ENCODE measurements at regions not wholly inside any gene's neighbourhood (a gene's known extent, or its start where the extent isn't known, plus 50 kb on each side); places are given as distances from the start of the nearest gene placed in this dataset.
"Not testable (repeated sequence)": the region's sequence is repeated elsewhere in the genome, so short reads cannot be mapped to it uniquely, and the experiment has no call there.

DNA sequence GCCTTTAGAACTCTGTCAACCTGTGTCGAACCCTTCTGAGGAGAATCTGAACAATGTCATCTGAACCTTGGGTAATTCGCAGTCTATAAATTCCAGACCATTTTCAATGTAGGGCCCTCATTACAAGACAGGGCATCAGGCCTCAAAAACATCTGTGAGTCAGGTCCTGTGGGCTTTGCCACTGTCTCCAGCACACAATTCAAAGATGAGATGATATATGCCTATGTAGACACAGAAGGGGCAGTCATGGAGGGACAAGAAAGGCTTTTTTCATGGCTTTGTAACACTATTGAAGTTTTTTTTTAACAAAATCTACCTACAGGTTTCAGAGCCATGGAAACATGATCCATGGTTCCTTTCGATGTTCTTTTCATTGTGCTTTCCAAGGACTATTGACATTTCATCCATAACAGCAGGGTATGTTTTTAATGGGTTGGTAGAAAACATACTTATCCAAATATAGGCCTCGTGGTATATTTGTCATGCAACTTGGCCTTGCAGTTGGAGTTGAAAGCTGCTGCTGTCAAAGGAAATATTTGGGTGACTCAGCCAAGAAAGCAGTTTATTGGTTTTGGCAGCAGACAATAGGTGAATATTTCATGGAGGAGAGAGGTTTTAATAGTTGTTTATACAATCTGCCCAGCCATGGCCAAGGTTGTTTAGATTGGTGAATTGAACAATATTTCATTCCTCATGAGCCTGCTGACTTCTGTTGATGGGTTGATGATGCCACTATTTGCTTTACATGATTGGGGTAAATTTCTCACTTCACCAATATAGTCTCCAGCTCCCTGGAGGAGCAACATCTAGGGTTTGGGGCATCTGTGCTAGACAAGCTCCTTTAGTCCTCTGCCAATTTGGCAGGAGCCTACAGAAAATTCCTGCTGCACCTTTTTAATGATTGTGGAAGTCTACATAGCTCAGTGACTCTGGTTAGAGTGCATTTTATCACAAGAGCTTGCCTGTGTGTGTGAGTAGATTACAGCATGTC, 158.4 kb upstream of the TMEM72 start:
- Histone ChIP-seq H3K27ac (ENCODE audit: low read depth, low read length) (no peak overlapping the region), H4K20me1 (ENCODE audit: insufficient read depth) (no peaks in the 10 kb centered on the region), H3K4me2 (ENCODE audit: low read length) (no peak overlapping the region), H3K4me3 (replicated peaks in 1 of 2; ENCODE audit: low read depth in 1 of 2, low read length in 2 of 2) (no peak overlapping the region), H2AFZ (ENCODE audit: low read depth, low read length, poor library complexity, severe bottlenecking) (no peak overlapping the region), H3K9me3 (ENCODE audit: control insufficient read depth in 1 of 2, insufficient read depth in 1 of 2, low read depth in 1 of 2, low read length in 2 of 2) (no peaks in the 10 kb centered on the region), H3K4me1 (ENCODE audit: control insufficient read depth in 1 of 2, insufficient read depth in 2 of 2, low read length in 2 of 2) (no peaks in the 10 kb centered on the region), H3K79me2 (ENCODE audit: insufficient read depth, low read length) (no peaks in the 10 kb centered on the region), H3K9ac (ENCODE audit: low read length) (no peak overlapping the region), H3K9me2 (ENCODE audit: insufficient read depth) (no peaks in the 10 kb centered on the region), H3K27me3 (ENCODE audit: insufficient read depth, low read length) (peaks cover 17% of the 10 kb centered on the region), H3K36me3 (ENCODE audit: control insufficient read depth in 1 of 2, insufficient read depth in 2 of 2, low read length in 2 of 2) (no peaks in the 10 kb centered on the region)
- no TSS peak for BruUV-seq (replicated peaks)
- TF ChIP-seq YY1 (IDR thresholded peaks at IDR 0.05; ENCODE audit: extremely low read depth, insufficient replicate concordance, low read depth, low read length) (no peak), SP1 (IDR thresholded peaks at IDR 0.05; ENCODE audit: low read depth) (no peak), RAD21 (IDR thresholded peaks at IDR 0.05; ENCODE audit: low read depth) (no peak), POLR2A (IDR thresholded peaks at IDR 0.05; ENCODE audit: borderline replicate concordance, extremely low read depth, insufficient read depth, insufficient read length) (no peak), ZFX (IDR thresholded peaks at IDR 0.05) (no peak), SIN3A (IDR thresholded peaks at IDR 0.05; ENCODE audit: low read depth) (no peak), FOSL1 (IDR thresholded peaks at IDR 0.05; ENCODE audit: low read depth) (no peak), TCF7L2 (IDR thresholded peaks at IDR 0.05; ENCODE audit: borderline replicate concordance, extremely low read depth, insufficient read depth, insufficient read length) (no peak)
- TF ChIP-seq, protein P1, sequence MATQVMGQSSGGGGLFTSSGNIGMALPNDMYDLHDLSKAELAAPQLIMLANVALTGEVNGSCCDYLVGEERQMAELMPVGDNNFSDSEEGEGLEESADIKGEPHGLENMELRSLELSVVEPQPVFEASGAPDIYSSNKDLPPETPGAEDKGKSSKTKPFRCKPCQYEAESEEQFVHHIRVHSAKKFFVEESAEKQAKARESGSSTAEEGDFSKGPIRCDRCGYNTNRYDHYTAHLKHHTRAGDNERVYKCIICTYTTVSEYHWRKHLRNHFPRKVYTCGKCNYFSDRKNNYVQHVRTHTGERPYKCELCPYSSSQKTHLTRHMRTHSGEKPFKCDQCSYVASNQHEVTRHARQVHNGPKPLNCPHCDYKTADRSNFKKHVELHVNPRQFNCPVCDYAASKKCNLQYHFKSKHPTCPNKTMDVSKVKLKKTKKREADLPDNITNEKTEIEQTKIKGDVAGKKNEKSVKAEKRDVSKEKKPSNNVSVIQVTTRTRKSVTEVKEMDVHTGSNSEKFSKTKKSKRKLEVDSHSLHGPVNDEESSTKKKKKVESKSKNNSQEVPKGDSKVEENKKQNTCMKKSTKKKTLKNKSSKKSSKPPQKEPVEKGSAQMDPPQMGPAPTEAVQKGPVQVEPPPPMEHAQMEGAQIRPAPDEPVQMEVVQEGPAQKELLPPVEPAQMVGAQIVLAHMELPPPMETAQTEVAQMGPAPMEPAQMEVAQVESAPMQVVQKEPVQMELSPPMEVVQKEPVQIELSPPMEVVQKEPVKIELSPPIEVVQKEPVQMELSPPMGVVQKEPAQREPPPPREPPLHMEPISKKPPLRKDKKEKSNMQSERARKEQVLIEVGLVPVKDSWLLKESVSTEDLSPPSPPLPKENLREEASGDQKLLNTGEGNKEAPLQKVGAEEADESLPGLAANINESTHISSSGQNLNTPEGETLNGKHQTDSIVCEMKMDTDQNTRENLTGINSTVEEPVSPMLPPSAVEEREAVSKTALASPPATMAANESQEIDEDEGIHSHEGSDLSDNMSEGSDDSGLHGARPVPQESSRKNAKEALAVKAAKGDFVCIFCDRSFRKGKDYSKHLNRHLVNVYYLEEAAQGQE (IDR thresholded peaks at IDR 0.05; ENCODE audit: low read depth) = no peak
- TF ChIP-seq, protein P2, sequence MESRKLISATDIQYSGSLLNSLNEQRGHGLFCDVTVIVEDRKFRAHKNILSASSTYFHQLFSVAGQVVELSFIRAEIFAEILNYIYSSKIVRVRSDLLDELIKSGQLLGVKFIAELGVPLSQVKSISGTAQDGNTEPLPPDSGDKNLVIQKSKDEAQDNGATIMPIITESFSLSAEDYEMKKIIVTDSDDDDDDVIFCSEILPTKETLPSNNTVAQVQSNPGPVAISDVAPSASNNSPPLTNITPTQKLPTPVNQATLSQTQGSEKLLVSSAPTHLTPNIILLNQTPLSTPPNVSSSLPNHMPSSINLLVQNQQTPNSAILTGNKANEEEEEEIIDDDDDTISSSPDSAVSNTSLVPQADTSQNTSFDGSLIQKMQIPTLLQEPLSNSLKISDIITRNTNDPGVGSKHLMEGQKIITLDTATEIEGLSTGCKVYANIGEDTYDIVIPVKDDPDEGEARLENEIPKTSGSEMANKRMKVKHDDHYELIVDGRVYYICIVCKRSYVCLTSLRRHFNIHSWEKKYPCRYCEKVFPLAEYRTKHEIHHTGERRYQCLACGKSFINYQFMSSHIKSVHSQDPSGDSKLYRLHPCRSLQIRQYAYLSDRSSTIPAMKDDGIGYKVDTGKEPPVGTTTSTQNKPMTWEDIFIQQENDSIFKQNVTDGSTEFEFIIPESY (IDR thresholded peaks at IDR 0.05; ENCODE audit: extremely low read depth, insufficient replicate concordance, low read length) = no peak
- TF ChIP-seq, protein P3, sequence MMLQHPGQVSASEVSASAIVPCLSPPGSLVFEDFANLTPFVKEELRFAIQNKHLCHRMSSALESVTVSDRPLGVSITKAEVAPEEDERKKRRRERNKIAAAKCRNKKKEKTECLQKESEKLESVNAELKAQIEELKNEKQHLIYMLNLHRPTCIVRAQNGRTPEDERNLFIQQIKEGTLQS (IDR thresholded peaks at IDR 0.05) = no peak
- TF ChIP-seq, protein P4, sequence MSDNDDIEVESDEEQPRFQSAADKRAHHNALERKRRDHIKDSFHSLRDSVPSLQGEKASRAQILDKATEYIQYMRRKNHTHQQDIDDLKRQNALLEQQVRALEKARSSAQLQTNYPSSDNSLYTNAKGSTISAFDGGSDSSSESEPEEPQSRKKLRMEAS (IDR thresholded peaks at IDR 0.05) = no peak
- ChIA-PET POLR2A (no interaction called here), RAD21 (ENCODE audit: low non-redundant PET in 1 of 2, low total read pairs in 2 of 2, uncharacterized antibody in 2 of 2, unreplicated experiment in 2 of 2) (no interaction called here), CTCF (no interaction called here)
- intact Hi-C loops (cut with micrococcal nuclease) = no loop called here
- DNase-seq (ENCODE audit: low read depth, low spot score) = no peak
- no peak for ATAC-seq

DNA sequence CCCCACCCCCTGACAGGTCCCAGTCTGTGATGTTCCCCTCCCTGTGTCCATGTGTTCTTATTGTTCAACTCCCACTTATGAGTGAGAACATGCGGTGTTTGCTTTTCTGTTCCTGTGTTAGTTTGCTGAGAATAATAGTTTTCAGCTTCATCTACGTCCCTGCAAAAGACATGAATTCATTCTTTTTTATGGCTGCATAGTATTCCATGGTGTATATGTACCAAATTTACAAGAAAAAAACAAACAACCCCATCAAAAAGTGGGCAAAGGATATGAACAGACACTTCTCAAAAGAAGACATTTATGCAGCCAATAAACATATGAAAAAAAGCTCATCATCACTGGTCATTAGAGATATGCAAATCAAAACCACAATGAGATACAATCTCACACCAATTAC, 156.8 kb upstream of the TMEM72 start:
- CTCF ChIA-PET = not testable (repeated sequence)

More for the DNA sequence above, 156.8 kb upstream of the TMEM72 start:
- H3K79me2 ChIP-seq (ENCODE audit: insufficient read depth, low read length); H3K9ac ChIP-seq (ENCODE audit: low read length); H3K4me3 ChIP-seq (replicated peaks in 1 of 2; ENCODE audit: low read depth in 1 of 2, low read length in 2 of 2); H4K20me1 ChIP-seq (ENCODE audit: insufficient read depth); H3K9me2 ChIP-seq (ENCODE audit: insufficient read depth); H3K27ac ChIP-seq (ENCODE audit: low read depth, low read length); H3K4me2 ChIP-seq (ENCODE audit: low read length); DNase-seq (ENCODE audit: low read depth, low spot score); POLR2A ChIA-PET; H2AFZ ChIP-seq (ENCODE audit: low read depth, low read length, poor library complexity, severe bottlenecking); RAD21 ChIA-PET (ENCODE audit: low non-redundant PET in 1 of 2, low total read pairs in 2 of 2, uncharacterized antibody in 2 of 2, unreplicated experiment in 2 of 2); ATAC-seq; BruUV-seq (replicated peaks); intact Hi-C loops (cut with micrococcal nuclease); H3K9me3 ChIP-seq (ENCODE audit: control insufficient read depth in 1 of 2, insufficient read depth in 1 of 2, low read depth in 1 of 2, low read length in 2 of 2); H3K36me3 ChIP-seq (ENCODE audit: control insufficient read depth in 1 of 2, insufficient read depth in 2 of 2, low read length in 2 of 2); H3K4me1 ChIP-seq (ENCODE audit: control insufficient read depth in 1 of 2, insufficient read depth in 2 of 2, low read length in 2 of 2): not testable (repeated sequence)
- H3K27me3 ChIP-seq (ENCODE audit: insufficient read depth, low read length) = peaks cover 18% of the 10 kb centered on the region; the same call in 1 of the 2 replicates

All from HCT116 (cell line).